HCT116 (cell line): ENCODE measurements at regions not wholly inside any gene's neighbourhood (a gene's known extent, or its start where the extent isn't known, plus 50 kb on each side); places are given as distances from the start of the nearest gene placed in this dataset.

Experiments used
- CTCF ChIP-seq, 3 experiments: fragments of 200-600 bp in 1 of 3; sonication (generic) in 1 of 3; IDR thresholded peaks in 2 of 3; conservative IDR thresholded peaks in 1 of 3; 2 replicates each; pipeline ENCODE4 v1.5.1; 2012 to 2017; ENCODE audit warnings: low read depth in 2 of 3, low read length in 2 of 3, antibody characterized with exemption in 1 of 3, borderline replicate concordance in 1 of 3, control low read depth in 1 of 3, mild to moderate bottlenecking in 1 of 3, mixed read lengths in 1 of 3, mixed run types in 1 of 3, moderate library complexity in 1 of 3; ENCODE audit not compliant: insufficient read depth in 1 of 3
- EZH2 ChIP-seq: fragments of 200-600 bp; sonication (generic); IDR thresholded peaks from 2 replicates; pipeline ENCODE4 v1.6.1; 2017; ENCODE audit warnings: antibody characterized with exemption, mixed run types
- EZH2phosphoT487 ChIP-seq: fragments of 200-600 bp; IDR thresholded peaks from 2 replicates; pipeline ENCODE4 v1.6.1; 2018; ENCODE audit warnings: antibody characterized with exemption, borderline replicate concordance
- MAX ChIP-seq: IDR thresholded peaks from 2 replicates; pipeline ENCODE4 v1.6.1; 2012
- POLR2A ChIP-seq: IDR thresholded peaks from 2 replicates; pipeline ENCODE4 v1.7.0; 2011; ENCODE audit warnings: borderline replicate concordance; ENCODE audit not compliant: insufficient read depth, insufficient read length; ENCODE audit errors: extremely low read depth
- POLR2AphosphoS5 ChIP-seq: IDR thresholded peaks from 2 replicates; pipeline ENCODE4 v1.6.1; 2011; ENCODE audit warnings: mild to moderate bottlenecking, low read depth, low read length, moderate library complexity
- SP1 ChIP-seq: IDR thresholded peaks from 2 replicates; pipeline ENCODE4 v1.6.1; 2012; ENCODE audit warnings: low read depth

GRCh38 chr1:228837032-228837431 is 101.8 kb downstream of the RHOU start:
- no peak for TF ChIP-seq CTCF (IDR thresholded peaks at IDR 0.05 in 2 of 3, conservative IDR thresholded peaks at IDR 0.05 in 1 of 3; ENCODE audit: borderline replicate concordance in 1 of 3, insufficient read depth in 1 of 3, low read depth in 2 of 3, low read length in 2 of 3)
- no peak for TF ChIP-seq MAX
- TF ChIP-seq POLR2A: no peak
- no peak for TF ChIP-seq POLR2AphosphoS5
- TF ChIP-seq SP1: no peak
- TF ChIP-seq EZH2phosphoT487: no peak
- no peak for TF ChIP-seq EZH2
